Tibial artery (tissue), 4 donors: ENCODE measurements at regions not wholly inside any gene's neighbourhood (a gene's known extent, or its start where the extent isn't known, plus 50 kb on each side); places are given as distances from the start of the nearest gene placed in this dataset.

Experiments
- DNase-seq, 2 donors: peaks; one replicate each; pipeline ENCODE4 v3.0.0-alpha.2; 2019
- H3K27ac ChIP-seq, 2 donors: fragments of 200-600 bp; sonication (generic) in 1 of 2; 1 replicate in 1 of 2; 2 replicates in 1 of 2; pipeline ENCODE4 v1.5.1; 2018 to 2019; ENCODE audit warnings: mild to moderate bottlenecking in 1 of 2
- H3K27me3 ChIP-seq, 2 donors: fragments of 200-600 bp; sonication (generic) in 1 of 2; one replicate each; pipeline versions ENCODE4 v1.5.1 to v1.6.0; 2016 to 2019
- H3K36me3 ChIP-seq, 3 donors: fragments of 200-600 bp; sonication (generic) in 2 of 3; one replicate each; pipeline ENCODE4 v1.5.1; 2016 to 2019; ENCODE audit warnings: mild to moderate bottlenecking in 2 of 3
- H3K4me1 ChIP-seq, 4 donors: fragments of 200-600 bp; sonication (generic) in 2 of 4; 1 replicate in 3 of 4; 2 replicates in 1 of 4; pipeline ENCODE4 v1.5.1; 2016 to 2019
- H3K4me3 ChIP-seq, 2 donors: fragments of 200-600 bp; sonication (generic) in 1 of 2; 1 replicate in 1 of 2; 2 replicates in 1 of 2; pipeline ENCODE4 v1.5.1; 2018 to 2019; ENCODE audit warnings: mild to moderate bottlenecking in 2 of 2
- H3K9me3 ChIP-seq, 3 donors: fragments of 200-600 bp; sonication (generic) in 1 of 3; one replicate each; pipeline ENCODE4 v1.5.1; 2016 to 2019
- intact Hi-C: fragments of 100-400 bp; cut with DNase I; formaldehyde crosslinking; loops from one replicate; pipeline ENCODE4 v1.15.0; 2023; ENCODE audit warnings: low total_unique reads
- TF ChIP-seq, protein P1 (sequence below), 2 experiments: fragments of 200-600 bp in 1 of 2; fragments of 450-650 bp in 1 of 2; IDR thresholded peaks; one replicate each; pipeline ENCODE4 v1.5.1; 2017 to 2019; ENCODE audit warnings: antibody characterized with exemption in 2 of 2, mild to moderate bottlenecking in 1 of 2, moderate library complexity in 1 of 2

GRCh38 chr2:163155925-163156324 lies 317.4 kb upstream of the KCNH7 start:
- TF ChIP-seq, protein P1, sequence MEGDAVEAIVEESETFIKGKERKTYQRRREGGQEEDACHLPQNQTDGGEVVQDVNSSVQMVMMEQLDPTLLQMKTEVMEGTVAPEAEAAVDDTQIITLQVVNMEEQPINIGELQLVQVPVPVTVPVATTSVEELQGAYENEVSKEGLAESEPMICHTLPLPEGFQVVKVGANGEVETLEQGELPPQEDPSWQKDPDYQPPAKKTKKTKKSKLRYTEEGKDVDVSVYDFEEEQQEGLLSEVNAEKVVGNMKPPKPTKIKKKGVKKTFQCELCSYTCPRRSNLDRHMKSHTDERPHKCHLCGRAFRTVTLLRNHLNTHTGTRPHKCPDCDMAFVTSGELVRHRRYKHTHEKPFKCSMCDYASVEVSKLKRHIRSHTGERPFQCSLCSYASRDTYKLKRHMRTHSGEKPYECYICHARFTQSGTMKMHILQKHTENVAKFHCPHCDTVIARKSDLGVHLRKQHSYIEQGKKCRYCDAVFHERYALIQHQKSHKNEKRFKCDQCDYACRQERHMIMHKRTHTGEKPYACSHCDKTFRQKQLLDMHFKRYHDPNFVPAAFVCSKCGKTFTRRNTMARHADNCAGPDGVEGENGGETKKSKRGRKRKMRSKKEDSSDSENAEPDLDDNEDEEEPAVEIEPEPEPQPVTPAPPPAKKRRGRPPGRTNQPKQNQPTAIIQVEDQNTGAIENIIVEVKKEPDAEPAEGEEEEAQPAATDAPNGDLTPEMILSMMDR (IDR thresholded peaks at IDR 0.05): no peak
- no peaks in the 10 kb centered on the region for H3K4me1 ChIP-seq
- intact Hi-C loops: no loop called here

DNA sequence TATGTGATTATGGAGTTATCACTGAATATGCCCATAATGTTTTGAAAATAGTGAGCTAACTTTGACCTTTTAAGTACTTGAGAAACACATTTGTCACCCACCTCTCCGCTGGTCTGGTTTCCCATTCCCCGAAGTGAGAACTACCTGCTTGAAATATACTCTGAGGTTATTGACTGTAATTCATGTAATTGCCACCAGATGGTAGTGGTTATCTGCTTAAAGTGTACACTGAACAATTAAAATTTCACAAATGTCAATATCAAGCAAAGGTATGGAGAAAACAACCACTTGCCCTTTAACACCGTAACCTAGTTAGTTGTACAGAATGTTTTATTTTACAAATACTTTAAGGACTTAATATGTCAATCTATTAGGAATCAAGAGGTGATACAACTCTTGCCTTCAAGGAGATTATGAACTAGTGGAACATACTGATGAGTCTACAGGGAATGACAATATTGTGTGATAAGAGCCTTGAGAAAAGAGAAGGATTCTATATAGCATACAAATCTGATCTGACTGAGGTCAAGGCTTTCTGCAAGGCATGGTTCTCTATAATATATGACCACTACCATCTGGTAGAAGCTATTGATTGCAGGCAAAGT lies 316.8 kb upstream of the KCNH7 start:
- no peak overlapping the region for H3K4me3 ChIP-seq
- H3K4me1 ChIP-seq: no peaks in the 10 kb centered on the region
- DNase-seq: no peak
- H3K27ac ChIP-seq: no peak overlapping the region
- TF ChIP-seq, protein P1 (IDR thresholded peaks at IDR 0.05): peak; percentile 41 to 45
- intact Hi-C loops: no loop called here
- no peaks in the 10 kb centered on the region for H3K36me3 ChIP-seq
- H3K9me3 ChIP-seq: no peaks in the 10 kb centered on the region
- no peaks in the 10 kb centered on the region for H3K27me3 ChIP-seq

More at GRCh38 chr2:163155925-163156324, 317.4 kb upstream of the KCNH7 start:
- no peak for DNase-seq
- Histone ChIP-seq H3K4me3 (no peak overlapping the region), H3K9me3 (no peaks in the 10 kb centered on the region), H3K27ac (no peak overlapping the region), H3K36me3 (no peaks in the 10 kb centered on the region), H3K27me3 (no peaks in the 10 kb centered on the region)

DNA sequence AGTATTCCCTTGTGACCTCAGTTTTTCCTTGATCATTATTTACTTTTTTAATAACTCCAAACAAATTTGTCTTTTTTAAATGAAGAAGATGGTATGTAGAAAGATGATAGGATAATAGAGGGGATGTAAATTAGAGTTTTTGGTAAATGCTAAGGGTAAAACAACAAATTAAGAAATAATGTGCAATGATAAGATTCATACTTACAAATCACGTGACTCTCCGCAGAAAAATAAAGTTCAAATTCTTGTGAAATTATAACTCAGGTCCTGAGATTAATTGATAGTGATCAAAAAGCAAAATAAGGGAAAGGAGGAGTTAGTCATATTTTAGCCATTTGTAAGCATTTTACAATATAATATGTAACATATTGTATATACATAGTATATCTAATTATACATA lies 304.1 kb upstream of the KCNH7 start:
- Histone ChIP-seq H3K27me3 (no peaks in the 10 kb centered on the region), H3K36me3 (no peaks in the 10 kb centered on the region), H3K4me3 (no peak overlapping the region), H3K4me1 (no peaks in the 10 kb centered on the region), H3K27ac (no peak overlapping the region), H3K9me3 (no peaks in the 10 kb centered on the region)
- TF ChIP-seq, protein P1 (IDR thresholded peaks at IDR 0.05): no peak
- intact Hi-C loops: no loop called here
- no peak for DNase-seq

DNA sequence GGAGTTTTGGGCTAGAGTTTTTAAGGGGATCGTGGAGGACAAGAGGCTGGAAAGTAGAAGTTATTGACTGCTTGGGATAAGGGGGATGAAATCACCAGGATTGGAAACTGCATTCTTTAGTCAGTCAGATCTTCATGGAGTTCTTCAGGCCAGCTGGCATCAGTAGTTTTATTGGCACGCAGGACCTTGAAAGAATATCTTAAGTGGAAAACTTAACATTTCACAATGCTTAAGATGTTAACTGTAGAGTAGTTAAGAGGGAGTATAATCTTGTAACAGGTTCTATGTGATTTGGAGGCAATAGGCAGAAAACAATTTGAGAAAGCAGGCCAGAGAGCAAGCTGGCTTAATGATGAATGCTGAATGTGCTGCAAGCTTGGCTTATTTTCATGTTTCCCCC lies 300.4 kb upstream of the KCNH7 start:
- H3K36me3 ChIP-seq: no peaks in the 10 kb centered on the region
- DNase-seq: no peak
- no peak overlapping the region for H3K4me3 ChIP-seq
- no peaks in the 10 kb centered on the region for H3K9me3 ChIP-seq
- intact Hi-C loops: no loop called here
- H3K27ac ChIP-seq: no peak overlapping the region
- TF ChIP-seq, protein P1 (IDR thresholded peaks at IDR 0.05): no peak
- no peaks in the 10 kb centered on the region for H3K27me3 ChIP-seq
- no peaks in the 10 kb centered on the region for H3K4me1 ChIP-seq

- Histone ChIP-seq H3K27me3 (no peaks in the 10 kb centered on the region), H3K36me3 (no peaks in the 10 kb centered on the region), H3K27ac (no peak overlapping the region), H3K9me3 (no peaks in the 10 kb centered on the region), H3K4me1 (no peaks in the 10 kb centered on the region), H3K4me3 (no peak overlapping the region)
- TF ChIP-seq, protein P1 (IDR thresholded peaks at IDR 0.05): no peak
- DNase-seq: no peak
- intact Hi-C loops: no loop called here
These were observed 296.7 kb upstream of the KCNH7 start for GRCh38 chr2:163135256-163135655.

DNA sequence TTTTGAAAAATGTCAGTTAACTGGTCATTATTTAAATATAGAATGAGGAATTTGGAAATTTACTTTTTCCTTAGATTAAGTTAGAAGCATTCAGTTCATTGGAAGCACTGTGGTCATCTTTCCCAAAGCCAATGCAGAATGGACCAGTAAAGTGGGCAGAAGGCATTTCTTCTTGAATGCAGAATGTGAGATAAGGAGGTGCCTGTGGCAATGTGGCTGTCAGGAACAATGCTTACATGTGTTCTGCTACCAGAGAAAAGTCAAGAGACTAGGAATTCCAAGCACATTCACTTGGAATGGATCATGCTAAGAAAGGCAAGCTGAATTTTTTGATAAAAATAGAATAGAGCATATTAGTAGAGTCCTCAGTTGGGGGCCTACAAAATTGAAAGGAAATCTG lies 295.0 kb upstream of the KCNH7 start:
- no peak overlapping the region for H3K4me3 ChIP-seq

More for the DNA sequence above, 295.0 kb upstream of the KCNH7 start:
- no peaks in the 10 kb centered on the region for H3K36me3 ChIP-seq
- intact Hi-C loops: no loop called here
- H3K27ac ChIP-seq: no peak overlapping the region
- no peak for DNase-seq
- H3K9me3 ChIP-seq: no peaks in the 10 kb centered on the region
- no peaks in the 10 kb centered on the region for H3K4me1 ChIP-seq
- H3K27me3 ChIP-seq: no peaks in the 10 kb centered on the region
- TF ChIP-seq, protein P1 (IDR thresholded peaks at IDR 0.05): no peak
